ENCODE measurements at regions not wholly inside any gene's neighbourhood (a gene's known extent, or its start where the extent isn't known, plus 50 kb on each side); places are given as distances from the start of the nearest gene placed in this dataset.

GRCh38 chr2:30031184-30031583 lies 109.8 kb upstream of the ALK start:
- H3K27ac ChIP-seq, result no peak overlapping the region
- H3K9me3 ChIP-seq (ENCODE audit: low read depth), result no peaks in the 10 kb centered on the region
- H3K27me3 ChIP-seq (replicated peaks; ENCODE audit: insufficient read depth), result no peaks in the 10 kb centered on the region
- H4K20me1 ChIP-seq (ENCODE audit: insufficient read depth), result no peaks in the 10 kb centered on the region
- H3K9me2 ChIP-seq (ENCODE audit: insufficient read depth), result no peaks in the 10 kb centered on the region
- TF ChIP-seq EZH2 (IDR thresholded peaks at IDR 0.05; ENCODE audit: insufficient read depth, poor library complexity, severe bottlenecking), result no peak
- TF ChIP-seq EZH2phosphoT487 (IDR thresholded peaks at IDR 0.05; ENCODE audit: insufficient read depth, low read depth), result no peak
- in situ Hi-C loops (cut with MboI), result no loop called here
- peaks cover 9% of the 10 kb centered on the region for H3K4me1 ChIP-seq (ENCODE audit: insufficient read depth)
- 0 out of 2 replicates have a peak, but pooled peaks cover 3% of the 10 kb centered on the region for H3F3A ChIP-seq (ENCODE audit: insufficient read depth)
- H3K4me2 ChIP-seq (ENCODE audit: unreplicated experiment), result no peak overlapping the region
- H3K9ac ChIP-seq, result no peak overlapping the region
- no peak overlapping the region for H3K4me3 ChIP-seq
- H2AFZ ChIP-seq, result no peak overlapping the region
- no peaks in the 10 kb centered on the region for H3K79me2 ChIP-seq (ENCODE audit: insufficient read depth)
- H3K36me3 ChIP-seq (ENCODE audit: low read depth), result no peaks in the 10 kb centered on the region
- 30 to 31% methylated on average over 5 of the region's 5 CpGs for WGBS, 2 experiments (ENCODE audit: low coverage in 1 of 2, low lambda C conversion rate in 2 of 2, missing lambda C conversion rate in 2 of 2)
- DNase-seq, result no peak

GRCh38 chr2:30034052-30034775 lies 112.6 kb upstream of the YPEL5 start:
- no peaks in the 10 kb centered on the region for H4K20me1 ChIP-seq (ENCODE audit: insufficient read depth)
- TF ChIP-seq EZH2phosphoT487 (IDR thresholded peaks at IDR 0.05; ENCODE audit: insufficient read depth, low read depth) (no peak), EZH2 (IDR thresholded peaks at IDR 0.05; ENCODE audit: insufficient read depth, poor library complexity, severe bottlenecking) (no peak)
- no peak overlapping the region for H3K4me3 ChIP-seq
- no peaks in the 10 kb centered on the region for H3F3A ChIP-seq (ENCODE audit: insufficient read depth)
- no peaks in the 10 kb centered on the region for H3K36me3 ChIP-seq (ENCODE audit: low read depth)
- no peaks in the 10 kb centered on the region for H3K9me2 ChIP-seq (ENCODE audit: insufficient read depth)
- H3K27ac ChIP-seq, result no peak overlapping the region
- no peak overlapping the region for H3K4me2 ChIP-seq (ENCODE audit: unreplicated experiment)
- H3K9ac ChIP-seq, result no peak overlapping the region
- 60% methylated on average over 5 of the region's 5 CpGs for whole genome bisulfite sequencing, 2 experiments (ENCODE audit: low coverage in 1 of 2, low lambda C conversion rate in 2 of 2, missing lambda C conversion rate in 2 of 2)
- H3K79me2 ChIP-seq (ENCODE audit: insufficient read depth), result no peaks in the 10 kb centered on the region
- no peak overlapping the region for H2AFZ ChIP-seq
- H3K9me3 ChIP-seq (ENCODE audit: low read depth), result no peaks in the 10 kb centered on the region
- H3K4me1 ChIP-seq (ENCODE audit: insufficient read depth), result peaks cover 9% of the 10 kb centered on the region
- no peaks in the 10 kb centered on the region for H3K27me3 ChIP-seq (replicated peaks; ENCODE audit: insufficient read depth)
- in situ Hi-C loops (cut with MboI), result no loop called here
- no peak for DNase-seq

- no peaks in the 10 kb centered on the region for H4K20me1 ChIP-seq (ENCODE audit: insufficient read depth)
- peak; percentile 49 for DNase-seq
- in situ Hi-C loops (cut with MboI), result no loop called here
- no peaks in the 10 kb centered on the region for H3K9me2 ChIP-seq (ENCODE audit: insufficient read depth)
- no peaks in the 10 kb centered on the region for H3K27me3 ChIP-seq (replicated peaks; ENCODE audit: insufficient read depth)
- TF ChIP-seq EZH2 (IDR thresholded peaks at IDR 0.05; ENCODE audit: insufficient read depth, poor library complexity, severe bottlenecking) (no peak), EZH2phosphoT487 (IDR thresholded peaks at IDR 0.05; ENCODE audit: insufficient read depth, low read depth) (no peak)
- no peak overlapping the region for H3K9ac ChIP-seq
- H3K4me1 ChIP-seq (ENCODE audit: insufficient read depth), result no peaks in the 10 kb centered on the region
- H3K27ac ChIP-seq, result no peak overlapping the region
- 62 to 75% methylated on average over 2 of the region's 2 CpGs for WGBS, 2 experiments (ENCODE audit: low coverage in 1 of 2, low lambda C conversion rate in 2 of 2, missing lambda C conversion rate in 2 of 2)
- H3K79me2 ChIP-seq (ENCODE audit: insufficient read depth), result no peaks in the 10 kb centered on the region
- no peaks in the 10 kb centered on the region for H3K9me3 ChIP-seq (ENCODE audit: low read depth)
- no peaks in the 10 kb centered on the region for H3F3A ChIP-seq (ENCODE audit: insufficient read depth)
- no peak overlapping the region for H3K4me3 ChIP-seq
- H3K4me2 ChIP-seq (ENCODE audit: unreplicated experiment), result no peak overlapping the region
- H3K36me3 ChIP-seq (ENCODE audit: low read depth), result no peaks in the 10 kb centered on the region
- no peak overlapping the region for H2AFZ ChIP-seq
These were observed 109.8 kb upstream of the YPEL5 start for GRCh38 chr2:30037016-30037415.

- 89 to 90% methylated on average over 3 of the region's 3 CpGs for WGBS, 2 experiments (ENCODE audit: low coverage in 1 of 2, low lambda C conversion rate in 2 of 2, missing lambda C conversion rate in 2 of 2)
These were observed 108.4 kb upstream of the YPEL5 start for GRCh38 chr2:30038419-30038818.

More at GRCh38 chr2:30038419-30038818, 108.4 kb upstream of the YPEL5 start:
- Histone ChIP-seq H3K9ac (no peak overlapping the region), H3K9me2 (ENCODE audit: insufficient read depth) (no peaks in the 10 kb centered on the region), H4K20me1 (ENCODE audit: insufficient read depth) (no peaks in the 10 kb centered on the region), H3K27ac (no peak overlapping the region), H3K36me3 (ENCODE audit: low read depth) (no peaks in the 10 kb centered on the region), H3K4me3 (no peak overlapping the region), H3K79me2 (ENCODE audit: insufficient read depth) (no peaks in the 10 kb centered on the region), H3K27me3 (replicated peaks; ENCODE audit: insufficient read depth) (peaks cover 9% of the 10 kb centered on the region; the same call in 1 of the 2 replicates), H2AFZ (no peak overlapping the region), H3K4me2 (ENCODE audit: unreplicated experiment) (no peak overlapping the region), H3K4me1 (ENCODE audit: insufficient read depth) (no peaks in the 10 kb centered on the region), H3F3A (ENCODE audit: insufficient read depth) (no peaks in the 10 kb centered on the region), H3K9me3 (ENCODE audit: low read depth) (no peaks in the 10 kb centered on the region)
- in situ Hi-C loops (cut with MboI), result no loop called here
- TF ChIP-seq EZH2 (IDR thresholded peaks at IDR 0.05; ENCODE audit: insufficient read depth, poor library complexity, severe bottlenecking) (no peak), EZH2phosphoT487 (IDR thresholded peaks at IDR 0.05; ENCODE audit: insufficient read depth, low read depth) (no peak)
- DNase-seq, result no peak

Data from GM23248 (cell line).